ENCODE measurements at regions not wholly inside any gene's neighbourhood (a gene's known extent, or its start where the extent isn't known, plus 50 kb on each side); places are given as distances from the start of the nearest gene placed in this dataset.

DNA sequence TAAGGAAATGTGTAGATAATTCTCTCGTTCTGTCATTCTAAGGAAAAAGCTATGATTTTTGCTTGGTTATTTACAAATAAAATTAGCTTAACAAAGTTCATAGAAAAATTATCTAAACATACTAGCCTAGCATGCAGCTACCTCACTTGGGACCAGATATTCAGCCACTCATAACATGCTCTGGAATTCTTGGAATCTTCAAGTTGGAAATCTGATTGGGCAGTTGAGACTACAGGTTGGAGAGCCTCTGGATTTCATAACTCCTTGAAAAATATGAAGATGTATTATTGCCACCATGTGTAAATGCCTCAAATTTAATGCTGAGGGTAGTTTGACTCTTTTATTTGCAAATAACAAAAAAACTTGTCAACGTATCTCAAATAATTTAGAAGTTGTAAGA is 132.2 kb upstream of the GULP1 start:
- TF ChIP-seq, protein P1, sequence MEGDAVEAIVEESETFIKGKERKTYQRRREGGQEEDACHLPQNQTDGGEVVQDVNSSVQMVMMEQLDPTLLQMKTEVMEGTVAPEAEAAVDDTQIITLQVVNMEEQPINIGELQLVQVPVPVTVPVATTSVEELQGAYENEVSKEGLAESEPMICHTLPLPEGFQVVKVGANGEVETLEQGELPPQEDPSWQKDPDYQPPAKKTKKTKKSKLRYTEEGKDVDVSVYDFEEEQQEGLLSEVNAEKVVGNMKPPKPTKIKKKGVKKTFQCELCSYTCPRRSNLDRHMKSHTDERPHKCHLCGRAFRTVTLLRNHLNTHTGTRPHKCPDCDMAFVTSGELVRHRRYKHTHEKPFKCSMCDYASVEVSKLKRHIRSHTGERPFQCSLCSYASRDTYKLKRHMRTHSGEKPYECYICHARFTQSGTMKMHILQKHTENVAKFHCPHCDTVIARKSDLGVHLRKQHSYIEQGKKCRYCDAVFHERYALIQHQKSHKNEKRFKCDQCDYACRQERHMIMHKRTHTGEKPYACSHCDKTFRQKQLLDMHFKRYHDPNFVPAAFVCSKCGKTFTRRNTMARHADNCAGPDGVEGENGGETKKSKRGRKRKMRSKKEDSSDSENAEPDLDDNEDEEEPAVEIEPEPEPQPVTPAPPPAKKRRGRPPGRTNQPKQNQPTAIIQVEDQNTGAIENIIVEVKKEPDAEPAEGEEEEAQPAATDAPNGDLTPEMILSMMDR (IDR thresholded peaks at IDR 0.05) = no peak
- no peak for TF ChIP-seq POLR2A (IDR thresholded peaks at IDR 0.05)

All from body of pancreas (tissue), 4 donors.